Lower lobe of right lung (tissue), 2 donors: ENCODE measurements at regions not wholly inside any gene's neighbourhood (a gene's known extent, or its start where the extent isn't known, plus 50 kb on each side); places are given as distances from the start of the nearest gene placed in this dataset.

Experiments used
- ATAC-seq, 2 donors: fragments of 200-7000 bp; cut with Tn5 transposase; one replicate each; pipeline ENCODE4 v1.9.1; 2020 to 2022; ENCODE audit warnings: mild to moderate bottlenecking in 2 of 2, moderate library complexity in 2 of 2
- DNase-seq: peaks from one replicate; pipeline ENCODE4 v3.0.0-alpha.2; 2020
- H3K27ac ChIP-seq: fragments of 200-600 bp; one replicate; pipeline ENCODE4 v1.8.0; 2022
- H3K27me3 ChIP-seq: fragments of 200-600 bp; one replicate; pipeline ENCODE4 v1.8.0; 2022; ENCODE audit warnings: low read depth
- H3K36me3 ChIP-seq: fragments of 200-600 bp; one replicate; pipeline ENCODE4 v1.8.0; 2022; ENCODE audit warnings: mild to moderate bottlenecking
- H3K4me1 ChIP-seq: fragments of 200-600 bp; one replicate; pipeline ENCODE4 v1.8.0; 2022
- H3K4me3 ChIP-seq: fragments of 200-600 bp; one replicate; pipeline ENCODE4 v1.8.0; 2022; ENCODE audit warnings: mild to moderate bottlenecking
- H3K9me3 ChIP-seq: fragments of 200-600 bp; one replicate; pipeline ENCODE4 v1.8.0; 2022
- CTCF ChIP-seq: fragments of 200-600 bp; IDR thresholded peaks from one replicate; pipeline ENCODE4 v1.8.0; 2022; ENCODE audit warnings: antibody characterized with exemption, mild to moderate bottlenecking
- intact Hi-C: fragments of 100-400 bp; cut with DNase I; formaldehyde crosslinking; loops from one replicate; pipeline ENCODE4 v1.11.0; 2022
- donor health status: DM: no; HTN: yes; CAD: no; lungs with severe emphysema.

- ATAC-seq (no peak), DNase-seq (no peak)
- intact Hi-C loops = no loop called here
- H3K9me3 ChIP-seq = no peaks in the 10 kb centered on the region
- no peak overlapping the region for H3K27ac ChIP-seq
- H3K4me1 ChIP-seq = no peaks in the 10 kb centered on the region
- TF ChIP-seq CTCF = no peak
- H3K4me3 ChIP-seq = no peak overlapping the region
- no peaks in the 10 kb centered on the region for H3K36me3 ChIP-seq
- H3K27me3 ChIP-seq = no peaks in the 10 kb centered on the region
Observed at GRCh38 chr2:156181208-156181607, 151.3 kb downstream of the NR4A2 start.

GRCh38 chr2:156177654-156178053 is 154.9 kb downstream of the NR4A2 start:
- no peak for DNase-seq
- TF ChIP-seq CTCF = no peak
- no peaks in the 10 kb centered on the region for H3K4me1 ChIP-seq
- ATAC-seq = no peak
- H3K9me3 ChIP-seq = no peaks in the 10 kb centered on the region
- no peaks in the 10 kb centered on the region for H3K36me3 ChIP-seq
- intact Hi-C loops = no loop called here
- no peaks in the 10 kb centered on the region for H3K27me3 ChIP-seq
- H3K27ac ChIP-seq = no peak overlapping the region
- no peak overlapping the region for H3K4me3 ChIP-seq

GRCh38 chr2:156175946-156176345 is 156.6 kb downstream of the NR4A2 start:
- H3K27me3 ChIP-seq = no peaks in the 10 kb centered on the region
- no peak for ATAC-seq
- intact Hi-C loops = no loop called here
- DNase-seq = no peak
- no peaks in the 10 kb centered on the region for H3K9me3 ChIP-seq
- H3K4me1 ChIP-seq = no peaks in the 10 kb centered on the region
- no peak overlapping the region for H3K4me3 ChIP-seq
- no peak for TF ChIP-seq CTCF
- no peaks in the 10 kb centered on the region for H3K36me3 ChIP-seq
- no peak overlapping the region for H3K27ac ChIP-seq

- no peaks in the 10 kb centered on the region for H3K4me1 ChIP-seq
- DNase-seq = no peak
- H3K27me3 ChIP-seq = no peaks in the 10 kb centered on the region
- H3K27ac ChIP-seq = no peak overlapping the region
- H3K9me3 ChIP-seq = no peaks in the 10 kb centered on the region
- H3K36me3 ChIP-seq = no peaks in the 10 kb centered on the region
- TF ChIP-seq CTCF = no peak
- no peak overlapping the region for H3K4me3 ChIP-seq
- intact Hi-C loops = no loop called here
- no peak for ATAC-seq
Observed at GRCh38 chr2:156170929-156171328, 161.6 kb downstream of the NR4A2 start.

GRCh38 chr2:156165742-156166141 is 166.8 kb downstream of the NR4A2 start:
- Histone ChIP-seq H3K27me3 (no peaks in the 10 kb centered on the region), H3K4me3 (no peak overlapping the region), H3K9me3 (no peaks in the 10 kb centered on the region), H3K27ac (no peak overlapping the region), H3K36me3 (no peaks in the 10 kb centered on the region), H3K4me1 (no peaks in the 10 kb centered on the region)
- intact Hi-C loops = no loop called here
- DNase-seq = no peak
- no peak for TF ChIP-seq CTCF
- no peak for ATAC-seq
